Hippocampal formation (tissue), 2 donors: ENCODE measurements at regions not wholly inside any gene's neighbourhood (a gene's known extent, or its start where the extent isn't known, plus 50 kb on each side); places are given as distances from the start of the nearest gene placed in this dataset.

Source experiments
- DNase-seq, 2 donors: peaks; one replicate each; lab custom pipeline; 2025; lab: John Stamatoyannopoulos, UW

DNA sequence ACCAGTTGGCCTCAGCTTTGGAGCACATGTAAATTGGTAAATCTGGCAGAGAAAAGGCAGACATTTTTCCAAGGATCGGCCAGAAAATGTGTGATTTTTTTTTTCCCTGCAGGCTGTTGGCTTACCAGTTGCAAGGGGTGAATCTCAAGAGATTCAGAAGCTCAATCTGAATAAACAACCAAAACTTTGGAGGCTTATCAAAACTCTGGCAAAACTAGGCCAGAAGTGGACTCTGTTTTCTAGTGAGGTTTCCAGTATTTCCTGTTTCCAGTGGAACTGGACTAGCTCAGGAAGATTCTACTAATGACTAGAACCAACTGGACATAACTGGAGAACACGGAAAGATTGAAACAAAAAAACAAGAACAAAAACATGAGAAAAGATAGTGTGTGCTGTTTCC, 191.3 kb downstream of the SMIM20 start:
- no peak for DNase-seq

DNA sequence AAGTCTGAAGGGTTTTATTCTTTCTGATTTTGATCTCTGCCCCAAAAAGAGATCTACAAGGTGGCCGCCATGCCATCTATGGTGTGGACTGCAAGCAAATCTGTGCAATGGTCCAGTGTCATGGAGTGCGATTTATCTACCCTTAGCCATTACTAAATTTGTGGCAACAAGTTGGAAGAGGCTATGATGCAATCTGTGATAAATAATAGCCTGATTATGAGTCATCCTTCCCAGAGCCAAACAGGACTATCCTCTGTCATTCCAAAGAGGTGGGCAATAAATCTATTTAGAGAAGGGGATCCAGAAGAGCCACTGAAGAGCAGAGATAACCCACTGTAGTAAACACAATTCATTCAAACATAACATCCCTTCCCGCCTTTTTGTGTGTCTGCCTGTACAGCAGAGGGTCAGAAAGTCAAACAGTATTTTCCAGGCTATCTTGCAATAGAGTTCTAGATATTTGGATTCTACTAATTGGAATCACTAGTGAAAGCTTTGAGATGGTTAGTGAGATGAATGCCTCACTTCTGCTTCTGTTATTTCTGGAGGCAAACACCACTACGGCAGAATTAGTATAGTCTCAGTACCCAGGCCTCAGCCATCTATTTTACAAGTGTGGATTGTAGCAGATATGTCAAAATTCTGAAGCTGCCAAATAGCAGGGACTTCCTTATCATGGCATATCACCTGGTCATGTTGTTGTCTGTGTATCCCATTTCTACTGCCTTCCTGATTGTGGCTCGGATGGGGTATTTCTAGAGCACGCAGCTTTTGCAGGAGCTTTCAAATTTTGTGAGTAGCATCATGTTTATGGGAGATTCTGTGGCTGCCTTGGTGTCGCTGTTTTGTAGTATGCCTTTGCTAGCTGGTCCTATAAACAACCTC, 192.0 kb downstream of the SMIM20 start:
- DNase-seq = no peak

DNA sequence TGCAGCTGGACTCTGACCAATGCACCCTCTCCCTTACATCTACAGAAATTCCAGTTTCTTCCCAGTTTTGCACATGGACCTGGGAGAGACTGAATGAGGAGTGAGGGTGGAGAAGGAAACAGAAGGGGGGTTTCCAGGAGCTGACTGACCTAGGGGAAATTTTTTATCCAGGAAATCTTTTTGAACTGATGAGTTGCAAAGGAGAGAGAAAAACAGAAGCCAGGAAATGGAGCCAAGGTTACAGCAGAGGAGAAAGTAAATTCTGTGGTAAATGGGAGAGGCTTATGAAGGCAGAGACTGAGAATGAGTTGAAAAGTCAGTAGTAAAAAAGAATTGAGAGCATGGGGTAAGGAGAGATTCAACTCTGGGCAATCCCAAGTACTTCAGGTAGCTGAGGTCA, 192.8 kb downstream of the SMIM20 start:
- DNase-seq = no peak

DNA sequence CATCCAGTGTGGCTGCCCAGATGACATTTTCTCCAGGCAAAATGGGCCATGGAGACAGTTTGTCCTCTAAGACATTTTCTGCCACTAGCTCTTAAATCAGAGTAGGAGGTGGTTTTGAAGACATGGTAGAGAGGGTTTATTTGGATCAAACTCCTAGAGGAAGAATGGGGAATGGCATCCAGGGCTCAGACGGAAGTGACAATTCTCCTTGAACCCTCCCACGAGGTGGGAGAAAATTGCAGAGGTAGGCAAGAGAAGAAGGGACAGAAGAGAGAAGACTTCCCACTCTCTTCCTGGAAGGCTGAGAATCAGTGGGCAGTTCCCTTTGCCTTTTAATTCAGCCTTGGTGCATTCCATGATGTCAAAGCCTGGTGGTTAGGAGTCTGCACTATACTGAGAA, 194.0 kb downstream of the SMIM20 start:
- DNase-seq = no peak

DNA sequence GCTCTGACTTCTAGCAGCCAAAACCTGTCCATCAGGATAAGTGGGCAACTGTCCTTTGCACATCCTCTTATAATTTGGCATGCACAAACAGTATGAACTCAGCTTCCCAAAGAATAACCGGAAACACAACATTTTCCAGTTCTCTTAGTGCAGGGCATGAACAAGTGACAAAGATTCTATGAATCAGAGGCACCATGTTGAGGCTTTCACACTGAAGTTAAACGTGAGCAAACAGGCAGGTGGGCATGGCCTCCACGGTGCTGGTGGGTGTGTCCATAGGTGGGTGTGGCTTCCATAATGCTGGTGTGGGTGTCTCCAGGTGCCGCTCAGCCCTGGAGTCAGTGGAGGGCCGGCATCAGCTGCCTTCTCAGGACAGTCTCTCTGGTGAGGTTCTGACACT, 196.5 kb downstream of the SMIM20 start:
- no peak for DNase-seq

DNA sequence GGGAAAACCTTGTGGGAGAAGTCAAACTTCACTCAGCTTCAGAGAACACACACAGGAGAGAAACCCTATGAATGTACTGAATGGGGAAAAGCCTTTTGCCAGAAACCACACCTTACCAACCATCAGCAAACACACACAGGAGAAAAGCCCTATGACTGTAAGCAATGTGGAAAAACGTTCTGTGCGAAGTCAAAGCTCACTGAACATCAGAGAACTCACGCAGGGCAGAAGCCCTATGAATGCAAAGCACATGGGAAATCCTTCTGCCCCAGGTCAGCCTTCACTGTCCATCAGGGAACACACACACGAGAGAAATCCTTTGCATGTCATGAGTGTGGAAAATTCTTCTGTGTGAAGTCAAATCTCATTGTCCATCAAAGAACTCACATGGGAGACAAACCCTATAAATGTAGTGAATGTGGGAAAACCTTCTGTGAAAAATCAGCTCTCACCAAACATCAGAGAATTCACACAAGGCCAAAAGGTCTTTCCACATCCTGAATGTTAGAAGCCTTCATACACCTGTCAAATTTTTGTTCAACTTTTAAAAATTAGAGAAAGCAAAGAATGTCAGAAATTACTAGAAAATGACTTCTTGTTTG, 199.4 kb downstream of the SMIM20 start:
- no peak for DNase-seq

DNA sequence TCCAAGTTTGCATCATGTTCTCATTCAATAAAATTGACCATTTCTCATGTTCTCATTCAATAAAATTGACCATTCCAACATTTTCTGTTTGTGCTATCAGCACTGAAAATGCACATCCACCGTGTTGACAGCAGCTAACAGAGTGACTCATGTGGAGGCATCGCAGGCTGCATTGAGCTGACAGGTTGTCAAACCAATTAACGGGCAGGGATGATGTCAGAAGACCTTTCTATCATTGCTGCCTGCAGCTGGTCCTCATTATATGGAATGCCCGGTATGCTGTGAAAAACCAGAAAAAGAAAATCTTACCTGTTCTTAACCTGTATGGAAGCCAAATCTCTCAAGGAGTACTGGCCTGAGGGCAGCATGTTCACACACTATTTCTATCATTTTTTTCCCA, 202.0 kb downstream of the SMIM20 start:
- no peak for DNase-seq

DNA sequence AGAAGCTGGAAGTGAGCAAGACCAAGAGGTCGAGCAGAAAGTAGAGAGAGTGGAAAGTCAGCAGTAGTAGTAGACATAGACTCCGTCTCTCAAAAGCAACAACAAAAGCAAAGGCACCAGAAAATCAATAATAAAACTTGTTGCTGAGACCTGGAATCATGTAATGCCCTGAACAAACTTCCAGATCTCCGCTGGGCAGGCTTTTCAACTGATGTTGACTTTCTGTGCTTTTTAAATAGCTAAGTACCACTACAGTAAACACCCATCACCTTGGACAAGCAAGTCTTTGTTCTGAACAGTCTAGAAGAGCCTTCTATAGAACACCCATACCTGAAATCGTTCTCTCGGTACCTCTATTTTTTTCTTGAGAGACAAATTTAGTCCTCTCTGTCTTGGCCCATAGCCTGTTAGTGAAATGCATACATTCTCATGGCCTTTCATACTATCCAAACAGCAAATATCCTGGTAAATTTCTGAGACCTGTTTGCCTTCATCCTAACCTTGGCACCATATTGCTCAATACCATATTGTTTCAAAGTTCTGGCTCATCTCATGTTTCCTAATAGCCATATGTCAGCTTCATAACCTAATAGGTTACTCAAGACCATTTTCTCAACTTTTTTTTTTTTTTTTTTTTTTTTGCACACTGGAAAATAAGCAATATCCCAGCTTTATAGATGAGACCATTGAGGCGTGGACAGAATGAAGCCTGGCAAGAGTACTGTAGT, 200.6 kb upstream of the RBPJ start:
- no peak for DNase-seq

DNA sequence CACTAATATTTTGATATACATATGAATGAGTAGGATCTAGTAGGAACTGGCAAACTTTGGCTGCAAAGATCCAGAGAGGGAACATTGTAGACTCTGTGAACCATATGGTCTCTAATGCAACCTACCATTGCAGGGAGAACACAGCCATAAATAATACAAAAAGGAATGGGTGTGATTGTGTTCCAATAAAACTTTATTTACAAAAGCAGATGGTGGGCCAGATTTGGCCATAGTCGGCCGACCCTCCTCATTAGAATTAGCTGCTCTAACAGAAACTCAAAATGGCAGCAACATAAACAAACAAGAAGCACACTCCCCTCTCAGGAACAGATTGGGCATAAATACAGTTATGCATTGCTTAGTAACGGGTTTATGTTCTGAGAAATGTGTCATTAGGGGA, 198.1 kb upstream of the RBPJ start:
- DNase-seq = no peak

DNA sequence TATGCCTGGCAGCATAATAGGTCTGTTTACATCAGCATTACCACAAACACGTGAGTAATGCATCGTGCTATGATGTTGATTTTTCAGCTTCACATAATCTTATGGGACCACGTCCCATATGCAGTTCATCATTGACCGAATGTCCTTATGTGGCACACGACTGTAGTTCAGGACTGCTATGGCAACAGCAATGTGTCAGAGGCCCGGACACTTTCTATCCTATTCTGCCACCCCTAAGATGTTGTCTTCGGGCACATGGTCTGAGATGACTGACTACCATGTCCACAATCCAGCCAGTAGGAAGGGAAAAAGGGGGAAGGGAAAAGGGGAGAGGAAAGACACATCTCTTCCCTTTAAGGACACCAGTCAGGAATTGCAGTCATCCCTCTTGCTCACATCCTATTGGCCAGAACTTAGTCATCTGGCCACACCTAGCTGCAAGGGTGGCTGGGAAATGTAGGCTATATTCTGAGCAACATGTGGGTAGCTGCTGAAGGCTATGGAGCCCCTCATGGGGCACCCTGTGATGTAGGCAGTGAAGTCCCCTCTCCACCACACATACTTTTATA, 196.0 kb upstream of the RBPJ start:
- no peak for DNase-seq

DNA sequence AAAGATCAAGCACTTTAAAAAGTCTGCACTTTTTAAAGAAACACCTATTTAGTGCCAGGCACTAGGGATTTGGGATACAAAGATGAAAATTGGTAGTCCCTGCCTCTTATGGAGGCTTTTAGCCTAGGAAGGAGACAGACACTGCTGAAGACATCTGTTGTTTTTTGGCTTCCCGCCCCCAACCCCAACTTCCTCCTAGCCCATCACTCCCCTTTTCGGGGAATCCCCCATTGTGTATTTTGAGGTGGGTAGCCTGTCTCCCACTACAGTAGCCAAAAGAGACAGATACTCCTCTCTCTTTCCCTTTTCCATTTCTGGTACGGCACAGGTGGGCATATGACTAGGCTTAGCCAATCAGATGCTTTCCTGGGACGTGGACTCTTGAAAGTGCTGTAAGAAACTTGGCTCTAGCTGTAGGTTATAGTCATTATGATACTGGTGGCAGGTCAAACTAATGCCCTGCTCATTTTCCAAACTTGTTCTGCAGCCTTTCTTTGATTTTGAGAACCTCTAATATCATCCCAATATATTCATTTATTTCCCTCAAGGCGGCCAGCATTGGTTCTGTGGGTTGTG, 194.6 kb upstream of the RBPJ start:
- no peak for DNase-seq

DNA sequence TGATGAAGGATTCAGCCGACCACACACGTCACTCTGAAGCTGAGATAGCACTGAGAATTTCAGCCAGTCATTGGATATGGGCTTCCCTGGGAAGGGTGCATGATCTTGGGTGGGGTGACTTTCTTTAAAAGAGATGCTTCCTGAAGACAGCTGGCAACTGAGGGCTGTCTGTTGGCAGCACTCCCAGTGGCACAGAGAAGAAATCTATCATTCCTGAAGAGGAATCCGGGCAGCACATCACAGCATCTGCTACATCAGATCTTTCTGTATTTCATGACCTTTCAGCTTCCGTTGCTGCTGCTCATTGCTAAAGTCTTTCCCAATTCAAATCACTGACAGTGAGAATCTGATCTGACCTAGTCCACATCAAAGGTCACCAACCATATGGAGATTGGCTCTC, 193.8 kb upstream of the RBPJ start:
- no peak for DNase-seq

DNA sequence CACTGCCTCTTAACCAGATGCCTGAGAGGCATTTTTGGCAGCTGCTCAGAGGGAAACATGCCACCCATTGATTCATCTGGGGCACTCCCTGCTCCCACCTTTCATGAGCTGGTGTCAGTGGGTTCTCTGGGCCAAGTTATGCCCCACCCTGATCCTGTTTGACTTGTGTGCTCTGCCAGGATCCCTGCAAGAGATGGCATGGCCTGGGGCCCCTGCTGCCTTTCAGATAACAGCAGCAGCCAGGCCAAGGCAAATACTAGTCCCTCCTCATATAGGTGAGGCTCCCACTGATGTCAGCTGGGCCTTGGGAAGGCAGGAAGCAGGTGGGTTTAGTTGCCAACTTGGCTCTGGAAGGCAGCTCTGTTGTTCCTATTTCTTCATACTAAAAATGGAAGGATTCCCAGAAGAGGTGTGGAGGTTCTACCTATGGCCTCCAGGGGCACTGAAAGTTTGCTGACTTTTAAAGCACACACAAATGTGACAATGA, 192.9 kb upstream of the RBPJ start:
- no peak for DNase-seq

DNA sequence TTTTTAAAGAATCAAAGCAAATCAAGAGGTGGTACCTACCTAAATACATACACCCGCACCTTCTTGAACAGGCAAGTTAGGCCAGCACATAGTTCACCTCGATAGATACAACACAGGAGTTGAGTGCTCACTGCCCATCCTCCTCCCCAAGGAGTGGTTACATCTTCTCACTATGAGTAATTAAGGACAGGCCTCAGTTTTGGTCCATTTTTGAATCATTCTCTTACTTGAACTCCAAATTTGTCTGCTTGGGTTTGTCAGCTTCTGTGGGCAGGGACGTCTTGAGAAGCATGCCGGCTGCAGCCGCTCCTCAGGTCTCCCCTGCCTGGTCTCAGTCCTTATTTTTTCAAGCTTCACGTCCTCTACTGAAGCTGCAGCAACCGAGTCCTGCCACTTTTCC, 190.6 kb upstream of the RBPJ start:
- no peak for DNase-seq

DNA sequence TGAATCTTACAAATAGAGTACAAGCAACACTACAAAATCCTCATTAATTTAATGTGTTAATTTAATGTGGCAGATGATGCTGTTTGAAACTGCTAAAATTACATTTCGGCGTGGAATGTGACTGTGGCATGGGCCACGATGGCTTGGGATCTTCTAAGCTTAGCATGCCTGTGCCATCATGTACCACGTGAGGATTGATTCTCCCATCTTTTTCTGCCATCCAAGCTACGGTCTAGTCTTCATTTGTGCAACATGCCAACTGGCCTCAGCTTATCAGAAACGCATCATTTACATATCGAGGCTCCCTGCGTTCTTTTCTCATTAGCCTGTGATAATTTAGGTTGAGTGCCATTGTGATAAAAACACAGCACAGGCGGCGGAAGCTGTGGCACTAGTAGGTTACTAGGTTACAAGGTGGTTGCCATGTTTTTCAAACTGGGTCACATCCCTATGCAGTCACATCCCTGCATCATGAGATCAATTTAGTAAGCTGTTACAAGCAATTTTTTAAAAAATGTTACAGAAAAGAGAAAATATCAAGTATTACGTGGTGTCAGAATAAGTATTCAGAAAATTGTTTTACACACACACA, 189.9 kb upstream of the RBPJ start:
- no peak for DNase-seq

DNA sequence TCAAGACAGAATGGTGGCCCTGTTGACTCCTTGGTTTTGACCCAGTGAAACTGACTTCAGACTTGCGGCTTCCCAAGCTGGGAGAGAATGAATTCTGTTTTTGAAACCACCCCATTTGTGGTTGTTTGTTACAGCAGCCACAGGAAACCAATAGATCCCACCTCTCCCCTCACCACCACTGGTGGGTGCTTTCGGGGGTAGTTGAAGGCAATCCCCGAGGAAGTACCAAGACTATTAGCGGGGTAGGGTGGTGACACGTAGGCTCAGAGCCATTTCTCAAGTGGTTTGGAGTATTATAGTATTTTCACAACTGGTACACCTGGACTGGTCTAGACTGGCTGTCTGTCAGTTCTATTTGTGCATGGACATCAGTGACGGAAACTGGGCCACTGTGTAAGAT, 189.1 kb upstream of the RBPJ start:
- DNase-seq = no peak

DNA sequence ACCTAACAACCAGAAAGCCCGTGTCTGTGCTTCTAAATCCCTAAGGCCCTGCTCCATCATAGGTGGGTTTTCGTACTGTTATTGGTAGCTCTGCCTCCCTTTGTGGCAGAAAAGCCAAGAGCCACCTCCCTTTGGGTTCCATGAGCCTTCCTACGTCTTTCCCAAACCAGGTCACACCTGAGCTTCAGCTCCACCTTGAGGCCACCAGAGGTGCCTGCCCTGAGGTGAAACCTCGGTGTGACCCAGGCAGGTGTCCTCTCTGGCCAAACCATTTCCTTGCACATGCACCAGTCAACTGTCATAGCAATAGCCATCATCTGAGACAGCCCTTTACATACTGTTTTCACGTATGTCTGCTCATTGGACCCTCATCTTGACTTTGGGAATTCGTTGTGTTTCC, 188.0 kb upstream of the RBPJ start:
- no peak for DNase-seq

DNA sequence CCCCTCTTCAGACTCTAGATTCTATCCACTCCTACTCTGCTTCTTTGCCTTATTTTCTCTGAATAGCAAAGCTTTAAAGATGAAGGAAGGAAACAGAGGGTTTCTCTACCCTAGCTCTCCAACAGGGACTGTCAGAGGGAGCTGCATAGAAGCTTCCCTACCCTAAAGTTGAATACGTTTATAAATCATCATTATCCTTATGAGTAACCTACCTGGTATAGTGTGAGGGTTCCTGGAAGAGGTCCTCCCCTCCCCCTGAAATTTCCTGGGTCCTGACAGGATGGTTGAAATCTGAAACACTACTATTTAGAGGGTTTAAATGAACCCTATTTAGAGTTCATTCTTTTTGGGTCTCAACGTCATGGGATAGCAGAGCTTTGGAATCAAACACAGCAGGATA, 187.0 kb upstream of the RBPJ start:
- DNase-seq = no peak

DNA sequence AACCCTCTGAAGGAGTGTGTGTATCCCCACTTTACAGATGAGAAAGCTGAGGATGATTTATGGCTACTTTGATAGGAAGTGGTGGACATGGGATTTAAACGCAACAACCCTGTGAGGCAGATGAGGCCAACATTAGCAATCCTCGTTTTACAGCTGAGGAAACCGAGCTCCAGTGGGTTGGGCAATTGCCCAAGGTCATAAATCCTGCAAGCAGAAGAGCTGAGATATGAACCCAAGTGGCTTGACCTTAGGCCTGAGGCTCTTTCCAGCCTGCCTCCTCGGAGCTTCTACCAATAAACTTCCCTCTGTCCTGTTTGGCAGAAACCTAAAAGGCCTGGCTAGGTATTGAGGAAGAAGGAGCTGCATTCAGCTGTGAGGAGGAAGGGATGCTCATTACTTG, 185.5 kb upstream of the RBPJ start:
- DNase-seq = no peak

DNA sequence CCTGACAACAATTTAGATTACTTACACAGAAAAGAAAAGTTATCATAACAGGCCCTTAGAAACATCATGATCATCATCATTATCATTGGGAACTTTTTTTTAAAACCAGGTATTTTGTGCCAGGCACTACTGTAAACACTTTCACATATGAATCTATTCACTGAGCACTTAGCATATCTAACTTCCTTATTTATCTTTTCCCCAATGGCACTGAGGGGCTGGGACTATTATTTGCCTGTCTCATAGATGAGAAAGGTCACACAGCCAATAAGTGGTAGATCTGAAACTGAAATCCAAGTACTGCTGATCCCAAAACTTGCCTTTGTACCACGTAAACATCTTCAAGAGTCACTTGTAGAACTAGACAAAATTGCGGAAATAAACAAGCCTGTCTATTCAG, 184.2 kb upstream of the RBPJ start:
- DNase-seq = no peak

DNA sequence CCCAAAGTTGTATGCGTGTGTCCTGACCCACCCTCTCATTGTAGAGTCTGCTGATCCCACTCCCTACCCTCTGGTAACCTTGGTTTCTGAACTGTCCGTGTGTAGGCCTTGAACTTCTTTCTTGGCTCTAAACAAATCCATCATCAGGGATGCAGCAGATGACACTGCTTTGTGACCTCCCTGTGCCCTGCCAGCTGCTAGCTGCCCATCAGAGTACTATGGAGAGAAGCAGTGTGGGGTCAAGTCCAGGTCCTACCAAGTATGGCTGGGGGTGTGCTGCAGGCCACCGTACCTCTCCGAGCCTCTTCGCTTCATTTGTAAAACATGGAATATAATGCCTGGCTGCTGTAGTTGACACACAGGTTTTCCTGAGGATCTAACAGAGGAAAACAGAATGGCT, 183.5 kb upstream of the RBPJ start:
- DNase-seq = no peak
